GM12873 (cell line): ENCODE measurements at regions not wholly inside any gene's neighbourhood (a gene's known extent, or its start where the extent isn't known, plus 50 kb on each side); places are given as distances from the start of the nearest gene placed in this dataset.

Experiments
- TF ChIP-seq, protein P1 (sequence below): IDR thresholded peaks from 2 replicates; pipeline ENCODE4 v1.5.1; 2012; ENCODE audit warnings: low read depth, mild to moderate bottlenecking, moderate library complexity, low read length, control low read depth; ENCODE audit not compliant: insufficient read depth; ENCODE audit errors: missing control alignments

DNA sequence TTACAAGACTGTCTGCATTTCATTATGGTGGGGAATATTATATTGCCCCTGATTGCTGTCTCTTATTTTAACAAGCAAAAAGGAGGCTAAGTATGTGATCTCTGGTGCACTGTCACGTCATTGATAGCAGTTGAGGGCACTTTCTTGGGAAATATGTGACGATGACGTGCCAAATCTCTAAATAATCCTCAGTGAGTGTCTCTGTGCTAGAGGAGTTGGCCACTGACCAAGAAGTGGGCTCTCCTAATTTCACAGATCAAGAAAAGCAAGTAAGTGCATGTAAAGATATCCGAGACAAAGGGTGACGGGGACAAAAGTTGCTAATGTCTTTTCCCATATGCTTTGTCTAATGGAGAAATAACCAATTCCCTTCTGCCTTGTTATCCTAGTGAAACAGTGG lies 487.4 kb upstream of the TENM3 start:
- TF ChIP-seq, protein P1, sequence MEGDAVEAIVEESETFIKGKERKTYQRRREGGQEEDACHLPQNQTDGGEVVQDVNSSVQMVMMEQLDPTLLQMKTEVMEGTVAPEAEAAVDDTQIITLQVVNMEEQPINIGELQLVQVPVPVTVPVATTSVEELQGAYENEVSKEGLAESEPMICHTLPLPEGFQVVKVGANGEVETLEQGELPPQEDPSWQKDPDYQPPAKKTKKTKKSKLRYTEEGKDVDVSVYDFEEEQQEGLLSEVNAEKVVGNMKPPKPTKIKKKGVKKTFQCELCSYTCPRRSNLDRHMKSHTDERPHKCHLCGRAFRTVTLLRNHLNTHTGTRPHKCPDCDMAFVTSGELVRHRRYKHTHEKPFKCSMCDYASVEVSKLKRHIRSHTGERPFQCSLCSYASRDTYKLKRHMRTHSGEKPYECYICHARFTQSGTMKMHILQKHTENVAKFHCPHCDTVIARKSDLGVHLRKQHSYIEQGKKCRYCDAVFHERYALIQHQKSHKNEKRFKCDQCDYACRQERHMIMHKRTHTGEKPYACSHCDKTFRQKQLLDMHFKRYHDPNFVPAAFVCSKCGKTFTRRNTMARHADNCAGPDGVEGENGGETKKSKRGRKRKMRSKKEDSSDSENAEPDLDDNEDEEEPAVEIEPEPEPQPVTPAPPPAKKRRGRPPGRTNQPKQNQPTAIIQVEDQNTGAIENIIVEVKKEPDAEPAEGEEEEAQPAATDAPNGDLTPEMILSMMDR: no peak

DNA sequence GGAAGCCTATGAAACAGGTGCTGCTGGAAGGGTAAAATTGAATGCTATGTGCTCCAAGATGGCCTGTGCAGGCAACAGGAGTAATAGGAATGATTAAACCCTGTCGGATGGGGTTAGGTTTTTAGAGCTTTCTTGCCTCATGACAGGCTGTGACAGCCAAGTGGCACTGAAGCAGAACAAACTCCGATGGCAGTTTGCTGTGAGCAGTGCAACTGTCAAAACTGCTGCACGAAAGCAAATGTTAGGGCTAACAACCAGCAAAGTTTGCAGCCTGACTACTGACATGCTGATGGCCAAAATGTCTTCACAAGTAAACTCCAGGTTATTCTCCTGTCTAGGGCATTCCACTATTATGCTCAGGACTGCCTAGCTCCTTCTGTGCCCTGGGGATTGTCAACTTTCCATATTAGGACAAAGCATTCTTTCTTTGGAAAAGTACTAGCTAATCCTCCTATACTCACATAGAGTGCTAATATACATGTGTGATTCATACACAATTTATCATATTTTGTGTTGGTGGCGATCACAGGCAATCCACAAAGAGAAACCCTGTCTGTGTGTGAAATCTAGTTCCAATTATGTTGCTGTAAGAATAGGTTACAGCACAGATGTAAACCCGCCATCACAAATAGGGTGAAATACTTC lies 486.6 kb upstream of the TENM3 start:
- TF ChIP-seq, protein P1: no peak

DNA sequence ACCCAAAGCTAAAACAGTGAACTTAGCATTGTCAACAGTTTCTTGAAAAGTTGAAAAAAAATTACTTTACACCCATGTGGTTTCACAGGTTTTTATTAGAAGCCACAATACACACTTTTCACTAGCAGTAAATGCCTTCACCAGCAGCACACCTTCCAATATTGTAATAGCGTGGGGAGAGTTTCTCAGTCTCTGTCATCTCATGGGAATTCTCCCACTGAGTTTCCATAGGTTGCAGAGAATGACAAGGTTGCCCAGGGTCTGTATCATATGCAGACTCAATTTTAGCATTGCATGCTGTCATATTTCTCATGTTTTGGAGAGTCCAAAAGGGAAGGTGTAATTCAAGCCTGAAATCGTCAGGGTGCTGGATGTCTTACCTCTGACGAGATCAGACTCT lies 486.1 kb upstream of the TENM3 start:
- TF ChIP-seq, protein P1: no peak

DNA sequence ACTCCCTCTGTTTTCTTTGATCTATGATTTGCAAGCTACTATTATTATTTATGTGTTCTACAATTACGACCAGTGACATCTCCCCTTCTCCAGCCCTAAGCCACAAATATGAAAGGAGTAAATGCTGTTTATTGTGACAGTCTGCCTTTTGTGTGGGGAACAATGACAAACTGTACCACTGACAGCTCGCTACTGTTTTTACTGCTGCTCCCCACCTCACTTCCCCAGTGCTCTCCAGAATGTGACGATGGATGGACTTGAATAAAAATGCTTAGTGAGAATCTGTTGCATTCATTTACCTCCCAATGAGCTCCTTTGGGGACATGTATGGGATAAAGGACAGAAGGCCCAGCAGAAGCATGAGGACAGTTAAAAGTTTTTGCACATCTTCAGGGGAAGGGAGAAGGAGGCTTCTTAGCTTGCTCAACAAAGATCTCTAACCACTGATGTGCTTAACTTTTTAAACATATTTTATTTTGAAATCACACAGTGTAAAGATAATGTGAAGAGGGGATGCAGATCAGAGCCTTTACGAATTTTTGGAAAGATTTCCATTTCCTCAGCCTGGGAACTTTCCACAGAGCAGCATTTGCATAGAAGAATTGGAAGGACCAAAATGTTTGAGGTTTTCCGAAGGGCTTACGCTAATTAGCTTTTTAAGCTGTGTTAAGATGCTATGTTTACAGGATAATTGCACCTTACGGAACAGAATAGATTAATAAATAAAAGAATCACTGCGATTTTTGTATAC lies 485.1 kb upstream of the TENM3 start:
- TF ChIP-seq, protein P1: no peak

DNA sequence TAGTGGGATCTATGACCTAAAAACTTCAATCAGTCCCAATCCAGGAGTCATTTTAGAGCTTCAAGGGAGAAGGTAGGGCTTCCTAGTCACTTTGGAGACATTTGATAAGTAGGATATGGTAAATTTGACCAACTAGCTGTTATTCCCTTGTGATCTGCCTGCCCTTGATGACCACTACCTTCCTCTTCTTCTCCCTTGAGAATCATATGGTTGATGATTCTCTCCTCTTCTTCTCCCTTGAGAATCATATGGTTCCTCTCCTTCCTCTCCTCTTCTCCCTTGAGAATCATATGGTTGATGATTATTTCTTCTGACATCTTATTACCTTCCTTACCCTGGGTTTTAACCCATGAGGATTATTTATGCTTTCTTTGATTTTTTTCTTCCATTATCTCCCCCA lies 482.6 kb upstream of the TENM3 start:
- TF ChIP-seq, protein P1: no peak

DNA sequence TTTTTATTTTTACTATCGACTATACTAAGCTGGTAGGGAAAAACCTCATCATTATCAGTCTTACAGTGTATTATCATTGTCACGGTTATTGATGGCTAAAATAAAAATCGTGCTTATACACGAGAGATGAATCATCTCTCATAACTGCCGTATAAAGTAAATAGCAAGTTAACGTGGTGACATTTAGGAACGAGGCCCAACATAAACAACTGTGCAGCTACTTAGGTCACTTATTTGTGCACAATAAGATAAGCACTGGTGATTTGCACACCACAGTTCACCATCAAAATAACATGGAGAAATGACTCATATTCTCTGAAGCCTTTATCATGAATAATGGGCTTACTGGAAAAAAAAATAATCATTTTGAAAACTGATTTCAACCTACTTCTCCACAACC lies 482.0 kb upstream of the TENM3 start:
- TF ChIP-seq, protein P1: no peak

DNA sequence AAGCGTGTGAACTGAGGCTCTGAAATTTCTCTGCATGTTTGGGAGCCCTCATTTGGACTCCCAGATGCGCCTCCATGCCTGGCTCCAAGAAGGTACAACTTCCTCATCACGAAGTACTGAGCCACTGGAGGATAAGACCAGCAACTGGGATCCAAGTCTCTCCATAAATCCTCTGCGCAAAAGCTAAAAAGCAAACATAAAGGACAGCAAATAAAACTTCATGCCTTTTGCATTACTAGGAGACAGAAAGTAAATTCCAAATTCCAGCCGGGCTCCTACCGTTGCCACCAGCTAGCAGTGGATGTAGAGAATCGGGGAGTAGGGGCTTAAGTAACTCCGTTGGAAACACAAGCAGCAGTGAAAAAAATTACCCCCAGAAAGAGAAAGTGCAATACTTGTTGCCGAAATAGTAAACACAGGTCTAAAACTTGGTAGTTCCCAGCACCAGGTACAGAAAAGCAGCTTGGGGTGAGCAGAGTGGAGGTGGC lies 477.1 kb upstream of the TENM3 start:
- TF ChIP-seq, protein P1: no peak
